GM21723 (cell line): ENCODE measurements at regions not wholly inside any gene's neighbourhood (a gene's known extent, or its start where the extent isn't known, plus 50 kb on each side); places are given as distances from the start of the nearest gene placed in this dataset.
A peak's percentile ranks its signal among the peaks of the same experiment; 100 is the strongest.
"Not testable (repeated sequence)": the region's sequence is repeated elsewhere in the genome, so short reads cannot be mapped to it uniquely, and the experiment has no call there.

Experiments
- ATAC-seq: cut with Tn5 transposase; IDR thresholded peaks from one replicate; pipeline ENCODE4 v1.9.1; 2021; ENCODE audit warnings: mild to moderate bottlenecking, moderate library complexity; ENCODE audit not compliant: unreplicated experiment

GRCh38 chr12:62021808-62022207 lies 238.4 kb upstream of the USP15 start:
- ATAC-seq, result no peak

- no peak for ATAC-seq
These were observed 231.7 kb upstream of the USP15 start for GRCh38 chr12:62028536-62028935.

GRCh38 chr12:62032870-62033269 lies 227.3 kb upstream of the USP15 start:
- ATAC-seq, result no peak

- no peak for ATAC-seq
These were observed 215.6 kb upstream of the USP15 start for GRCh38 chr12:62044450-62045135.

- no peak for ATAC-seq
These were observed 215.0 kb upstream of the USP15 start for GRCh38 chr12:62045211-62045610.

- no peak for ATAC-seq
These were observed 209.4 kb upstream of the USP15 start for GRCh38 chr12:62050785-62051184.

- no peak for ATAC-seq
These were observed 190.2 kb upstream of the USP15 start for GRCh38 chr12:62069976-62070375.

- not testable (repeated sequence) for ATAC-seq
These were observed 187.0 kb upstream of the USP15 start for GRCh38 chr12:62073236-62073635.

GRCh38 chr12:62075870-62076269 lies 184.3 kb upstream of the USP15 start:
- no peak for ATAC-seq

GRCh38 chr12:62078020-62078419 lies 182.2 kb upstream of the USP15 start:
- no peak for ATAC-seq

- ATAC-seq, result no peak
These were observed 177.8 kb upstream of the USP15 start for GRCh38 chr12:62082448-62082847.

GRCh38 chr12:62098132-62098531 lies 162.1 kb upstream of the USP15 start:
- no peak for ATAC-seq

- no peak for ATAC-seq
These were observed 156.5 kb upstream of the USP15 start for GRCh38 chr12:62103748-62104147.

GRCh38 chr12:62106547-62107185 lies 153.5 kb upstream of the USP15 start:
- ATAC-seq, result no peak

GRCh38 chr12:62113366-62114011 lies 146.7 kb upstream of the USP15 start:
- ATAC-seq, result no peak

- ATAC-seq, result no peak
These were observed 143.2 kb upstream of the USP15 start for GRCh38 chr12:62116986-62117385.

- ATAC-seq, result peak; percentile 93
These were observed 136.4 kb upstream of the USP15 start for GRCh38 chr12:62123721-62124203.

GRCh38 chr12:62127516-62127915 lies 132.7 kb upstream of the USP15 start:
- no peak for ATAC-seq

GRCh38 chr12:62128175-62128975 lies 131.8 kb upstream of the USP15 start:
- ATAC-seq, result no peak

- ATAC-seq, result no peak
These were observed 130.9 kb upstream of the USP15 start for GRCh38 chr12:62129291-62129690.

- ATAC-seq, result no peak
These were observed 129.8 kb upstream of the USP15 start for GRCh38 chr12:62130402-62130801.
